Cerebellar cortex (tissue), 1 donor: ENCODE measurements at regions not wholly inside any gene's neighbourhood (a gene's known extent, or its start where the extent isn't known, plus 50 kb on each side); places are given as distances from the start of the nearest gene placed in this dataset.

Source experiments
- DNase-seq: peaks from one replicate; pipeline ENCODE4 v3.0.0-alpha.2; 2015; ENCODE audit warnings: low spot score

- no peak for DNase-seq
Observed at GRCh38 chr10:31606841-31607240, 287.8 kb downstream of the ZEB1 start.

GRCh38 chr10:31605861-31606525, 287.0 kb downstream of the ZEB1 start:
- DNase-seq, result no peak

DNA sequence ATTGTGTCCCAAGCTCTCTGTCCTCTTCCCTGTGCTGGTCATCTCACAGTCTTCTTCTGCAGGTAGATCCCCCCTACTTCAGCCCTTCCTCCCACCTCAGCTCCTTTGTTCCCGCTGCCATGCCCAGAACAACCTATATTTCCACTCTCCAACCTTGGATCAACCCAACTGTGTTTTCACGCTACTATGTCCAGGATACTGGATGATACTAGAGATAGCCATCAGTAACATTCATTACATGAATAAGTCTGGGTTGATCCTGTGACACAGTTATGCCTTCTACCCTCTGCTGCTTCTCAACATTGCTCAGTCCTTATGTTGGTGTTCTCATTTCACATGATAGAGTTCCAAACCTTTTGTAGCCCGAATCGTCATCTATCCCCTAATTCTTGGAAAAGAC, 286.4 kb downstream of the ZEB1 start:
- no peak for DNase-seq

DNA sequence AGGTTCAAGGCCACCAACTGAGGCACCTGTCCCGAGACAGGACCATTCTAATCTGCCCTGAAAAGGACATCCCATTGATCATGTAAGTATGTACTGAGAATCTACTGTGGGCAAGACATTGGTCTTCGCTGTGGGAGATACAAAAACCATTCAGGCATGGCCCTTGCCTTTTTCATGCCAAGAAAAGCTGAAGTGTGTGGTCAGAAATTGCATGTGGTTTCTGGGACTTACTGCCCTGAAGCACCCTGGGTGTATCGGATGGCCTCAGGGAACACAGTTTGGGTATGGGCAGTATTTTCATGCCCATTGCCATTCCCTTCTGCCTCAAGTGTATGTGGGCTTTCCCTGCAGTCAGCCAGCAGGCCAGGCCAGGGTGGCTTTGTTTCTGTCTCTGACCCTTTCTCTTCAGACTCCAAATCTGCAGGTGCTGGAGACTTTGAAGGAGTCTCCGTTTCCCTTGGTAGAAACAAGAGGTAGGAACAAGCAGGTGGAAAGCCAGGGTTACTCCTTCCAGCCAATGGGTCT, 285.7 kb downstream of the ZEB1 start:
- no peak for DNase-seq

GRCh38 chr10:31604096-31604495, 285.1 kb downstream of the ZEB1 start:
- DNase-seq, result no peak

DNA sequence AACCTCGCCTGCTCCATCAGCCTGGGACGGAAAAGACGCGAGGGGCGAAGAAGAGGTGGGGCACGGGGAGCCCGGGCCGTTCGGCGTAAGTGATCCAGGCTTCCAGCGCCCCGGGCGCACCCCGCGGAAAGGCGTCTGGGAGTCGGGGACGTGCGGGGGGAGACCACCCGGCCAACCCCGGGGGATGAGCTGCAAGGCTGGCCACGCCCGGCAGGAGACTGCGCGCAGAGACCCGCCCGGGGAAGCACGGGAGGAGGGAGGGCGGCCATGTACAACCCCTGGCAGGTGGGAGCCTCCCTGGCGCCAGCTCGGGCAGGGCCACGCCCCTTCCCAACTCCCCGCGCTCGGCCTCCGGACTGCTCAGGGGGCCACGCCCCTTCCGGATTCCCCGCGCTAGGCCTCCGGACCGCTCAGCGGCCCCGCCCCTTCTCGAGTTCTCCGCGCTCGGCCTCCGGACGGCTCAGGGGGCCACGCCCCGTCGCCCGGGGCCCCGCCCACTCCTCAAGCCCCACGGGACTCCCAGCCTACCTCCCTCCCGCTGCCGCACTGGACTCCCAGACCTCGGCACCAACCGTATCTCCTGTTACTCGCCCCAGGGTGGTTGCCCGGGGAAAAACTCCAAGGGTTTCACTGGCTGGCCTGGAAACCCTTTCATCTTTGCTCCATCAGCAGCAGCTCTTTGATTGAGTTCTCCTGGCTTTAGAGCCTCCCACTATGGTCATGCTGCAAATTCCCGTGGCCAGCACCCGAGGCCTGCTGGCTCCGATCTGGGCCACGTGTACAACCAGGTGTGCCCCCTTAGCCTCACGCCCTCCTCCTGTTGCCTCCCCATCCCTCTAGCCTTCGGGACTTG, 284.4 kb downstream of the ZEB1 start:
- peak; percentile 82 for DNase-seq

DNA sequence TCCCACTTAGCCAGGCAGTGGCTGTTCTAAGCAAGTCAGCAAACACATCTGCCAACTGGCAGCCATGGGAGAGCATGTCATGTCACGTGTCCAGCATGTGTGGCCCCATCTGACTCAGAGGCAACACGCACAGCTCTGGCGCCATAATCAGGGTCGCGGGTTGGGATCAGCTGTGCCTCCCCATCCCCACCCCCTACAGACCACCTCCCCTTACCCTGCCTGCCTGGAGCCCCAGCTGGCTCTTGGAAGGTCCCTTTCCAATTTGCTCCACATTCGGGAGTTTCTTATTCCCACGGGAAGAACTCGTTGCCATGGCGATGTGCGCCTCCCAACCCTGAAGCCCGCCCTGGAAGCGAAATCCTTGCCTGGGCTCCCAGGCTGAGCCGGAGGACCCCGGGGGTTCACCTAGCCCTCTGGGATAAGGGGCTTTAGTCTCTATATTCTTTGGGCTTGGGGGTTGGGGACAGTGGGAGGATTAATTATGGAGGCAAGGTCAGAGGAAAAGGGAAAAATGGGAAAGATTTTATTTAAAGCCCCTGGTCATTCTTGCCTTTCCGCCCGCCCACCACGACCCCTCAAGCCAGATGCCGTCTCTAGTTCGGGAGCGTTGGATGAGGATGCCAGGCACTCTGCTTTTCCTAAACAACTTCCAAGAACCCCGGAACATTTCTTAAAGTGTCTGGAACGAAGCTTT, 283.7 kb downstream of the ZEB1 start:
- peak; percentile 16 for DNase-seq

GRCh38 chr10:31601136-31601535, 282.1 kb downstream of the ZEB1 start:
- no peak for DNase-seq

DNA sequence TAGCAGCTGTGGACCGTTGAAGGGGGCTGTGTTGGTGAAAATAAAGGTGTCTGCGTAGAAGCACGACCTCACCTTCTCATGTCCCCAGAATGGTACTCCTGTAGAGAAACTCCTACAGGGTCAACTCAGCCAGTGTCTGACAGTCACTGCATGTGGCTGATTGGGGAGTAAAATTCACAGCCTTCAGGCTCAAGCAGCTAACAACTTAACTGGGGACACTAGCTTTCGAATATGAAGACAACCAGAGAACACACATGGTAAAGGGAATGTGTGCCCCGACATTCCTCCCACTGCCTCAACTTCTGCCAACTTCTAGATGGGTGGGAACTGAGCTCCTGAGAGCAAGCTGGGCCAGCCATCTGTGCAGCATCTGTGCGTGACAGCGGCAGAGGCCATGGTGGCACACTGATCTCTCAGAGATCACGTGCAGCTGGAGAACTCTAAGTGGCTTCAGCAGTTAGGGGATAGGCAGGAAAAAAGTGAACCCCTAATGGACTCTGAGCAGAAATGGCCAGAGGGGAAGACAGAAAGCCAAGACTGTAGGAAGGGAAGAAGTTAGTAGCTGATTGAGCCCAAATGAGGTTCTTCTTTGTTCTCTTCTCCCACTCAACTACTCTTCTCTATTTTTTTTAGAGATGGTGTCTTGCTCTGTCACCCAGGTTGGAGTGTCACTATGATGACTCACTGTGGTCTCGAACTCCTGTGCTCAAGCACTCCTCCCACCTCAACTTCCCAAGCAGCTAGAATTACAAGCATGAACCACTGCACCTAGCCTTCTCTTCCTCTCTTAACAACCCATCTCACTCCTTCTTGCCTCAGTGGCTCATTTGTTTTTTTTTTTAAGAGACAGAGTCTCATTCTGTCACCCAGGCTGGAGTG, 280.8 kb downstream of the ZEB1 start:
- DNase-seq, result no peak

GRCh38 chr10:31596765-31597164, 277.7 kb downstream of the ZEB1 start:
- no peak for DNase-seq

DNA sequence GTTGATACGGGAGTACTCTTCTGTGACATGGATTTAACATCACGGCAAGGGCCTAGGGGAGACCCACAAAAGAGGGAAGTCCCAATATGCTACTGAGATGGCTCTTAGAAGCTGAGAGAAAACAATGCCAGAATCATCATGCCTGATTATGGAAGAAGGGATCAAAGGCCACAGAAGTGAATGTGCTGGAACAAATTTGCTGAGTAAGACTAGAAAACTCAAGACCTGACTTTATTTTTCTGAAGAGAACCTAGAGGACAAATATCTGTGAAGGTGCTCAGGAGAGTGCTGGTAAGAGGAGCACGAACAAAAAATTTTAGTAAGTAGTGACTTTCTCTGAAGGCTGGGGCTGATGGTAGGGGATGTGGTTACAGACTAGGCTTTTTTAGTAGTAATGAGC, 277.0 kb downstream of the ZEB1 start:
- no peak for DNase-seq

- DNase-seq, result no peak
Observed at GRCh38 chr10:31594347-31594873, 275.4 kb downstream of the ZEB1 start.

DNA sequence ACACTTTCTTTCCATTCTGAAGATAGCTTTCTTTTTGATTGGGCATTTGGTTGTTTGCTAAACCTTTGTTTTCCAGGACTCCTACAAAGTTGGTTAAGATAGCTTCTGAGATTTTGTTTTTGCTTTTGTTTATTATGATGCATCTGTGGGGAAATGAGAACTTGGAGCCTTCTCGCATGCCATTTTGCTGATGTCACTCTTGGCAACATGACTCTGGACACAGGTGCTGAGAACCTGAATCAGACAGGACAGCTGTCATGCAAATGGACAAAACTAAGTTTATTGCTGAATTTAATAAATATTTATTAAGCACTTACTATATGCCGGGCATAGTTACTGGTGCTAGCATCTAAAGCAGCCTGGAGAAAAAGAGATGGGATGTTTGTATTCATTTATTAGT, 274.1 kb downstream of the ZEB1 start:
- DNase-seq, result no peak

DNA sequence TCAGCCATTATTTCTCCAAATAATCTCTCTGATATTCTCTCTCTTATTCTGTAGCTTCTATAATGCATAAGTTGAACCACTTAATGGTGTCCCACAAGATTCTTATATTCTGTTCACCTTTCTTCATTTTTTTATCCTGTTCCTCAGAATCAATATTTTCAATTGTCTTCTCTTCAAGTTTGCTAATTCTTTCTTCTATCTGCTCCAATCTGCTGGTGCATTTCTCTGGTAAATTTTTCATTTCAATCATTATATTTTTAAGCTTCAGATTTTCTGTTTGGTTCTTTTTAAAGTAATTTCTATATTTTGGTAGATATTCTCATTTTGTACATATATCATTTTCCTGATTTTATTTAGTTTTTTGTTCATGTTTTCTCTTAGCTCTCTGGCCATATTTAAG, 272.6 kb downstream of the ZEB1 start:
- DNase-seq, result no peak

- DNase-seq, result no peak
Observed at GRCh38 chr10:31590023-31590800, 271.2 kb downstream of the ZEB1 start.

DNA sequence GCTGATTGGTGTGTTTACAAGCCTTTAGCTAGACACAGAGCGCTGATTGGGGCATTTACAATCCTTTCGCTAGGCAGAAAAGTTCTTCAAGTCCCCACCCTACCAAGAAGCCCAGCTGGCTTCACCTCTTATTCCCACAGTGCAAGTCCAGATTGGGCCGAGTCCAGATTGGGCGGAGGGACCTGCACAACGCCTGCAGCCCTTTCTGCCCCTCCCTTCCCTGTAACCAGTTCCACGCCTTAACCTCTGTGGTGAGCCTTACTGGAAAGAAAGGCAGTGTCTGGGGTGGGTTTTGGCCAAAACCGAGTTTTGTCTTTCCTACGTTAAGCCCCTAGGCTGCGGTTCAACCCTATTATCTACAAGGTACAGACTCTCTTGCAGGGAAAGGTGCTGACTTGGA, 268.7 kb downstream of the ZEB1 start:
- DNase-seq, result no peak

- no peak for DNase-seq
Observed at GRCh38 chr10:31586723-31587638, 268.0 kb downstream of the ZEB1 start.

DNA sequence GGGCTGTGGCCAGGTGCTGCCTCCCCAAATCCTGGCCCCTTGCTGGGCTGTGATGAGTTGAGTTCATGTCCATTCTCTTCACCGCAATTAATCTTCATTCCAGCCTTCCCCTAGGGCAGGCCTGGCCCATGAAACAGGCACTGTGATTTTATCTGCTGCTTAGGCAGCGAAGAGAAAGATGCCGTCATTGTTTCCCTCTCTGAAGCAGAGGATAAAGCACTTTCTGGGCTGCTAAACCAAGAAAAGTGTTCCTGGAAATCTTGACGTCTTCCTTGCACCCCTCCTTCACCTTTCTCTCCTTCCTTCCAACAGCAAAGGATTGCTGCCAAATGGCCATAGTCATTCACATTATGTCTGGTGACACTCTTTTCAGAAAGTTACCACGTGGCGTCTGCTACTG, 265.9 kb downstream of the ZEB1 start:
- no peak for DNase-seq

DNA sequence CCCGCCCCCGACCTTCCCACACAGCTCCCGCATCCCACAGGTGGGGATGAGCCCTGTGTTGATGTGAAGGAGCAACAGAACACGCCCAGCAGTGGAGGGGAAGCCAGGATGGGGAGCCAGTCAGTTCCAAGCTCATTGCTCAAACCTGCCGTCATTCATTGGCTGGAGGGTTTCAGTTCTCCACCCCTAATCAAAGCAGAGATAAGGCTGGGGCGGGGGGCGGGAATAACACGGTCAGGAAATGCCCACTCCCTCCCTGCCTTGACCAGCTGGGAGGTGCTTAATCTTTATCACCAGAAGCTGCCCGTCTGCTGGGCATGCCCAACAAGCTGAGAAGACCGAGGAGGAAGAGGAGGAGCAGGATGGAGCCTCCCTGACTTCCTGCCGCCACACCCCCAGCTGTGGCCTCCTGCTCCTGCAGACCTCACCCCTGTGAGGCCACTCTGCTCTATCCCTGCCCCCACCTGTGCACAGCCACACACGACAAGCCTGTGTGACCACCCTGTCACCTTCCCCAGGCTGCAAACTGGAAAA, 265.1 kb downstream of the ZEB1 start:
- no peak for DNase-seq
